ENCODE measurements at regions not wholly inside any gene's neighbourhood (a gene's known extent, or its start where the extent isn't known, plus 50 kb on each side); places are given as distances from the start of the nearest gene placed in this dataset.
"Not testable (repeated sequence)": the region's sequence is repeated elsewhere in the genome, so short reads cannot be mapped to it uniquely, and the experiment has no call there.

- no peak for DNase-seq
Measured at GRCh38 chr10:3281941-3282673, 109.5 kb upstream of the PITRM1 start.

- no peak for DNase-seq
Measured at GRCh38 chr10:3278771-3279170, 106.2 kb upstream of the PITRM1 start.

- no peak for DNase-seq
Measured at GRCh38 chr10:3277566-3277965, 105.0 kb upstream of the PITRM1 start.

GRCh38 chr10:3274414-3274813 lies 101.8 kb upstream of the PITRM1 start:
- DNase-seq, result no peak

GRCh38 chr10:3273966-3274365 lies 101.4 kb upstream of the PITRM1 start:
- no peak for DNase-seq

- no peak for DNase-seq
Measured at GRCh38 chr10:3272300-3272699, 99.7 kb upstream of the PITRM1 start.

GRCh38 chr10:3271354-3272115 lies 99.0 kb upstream of the PITRM1 start:
- DNase-seq, result no peak

- no peak for DNase-seq
Measured at GRCh38 chr10:3270577-3271316, 98.2 kb upstream of the PITRM1 start.

GRCh38 chr10:3268025-3268424 lies 95.4 kb upstream of the PITRM1 start:
- no peak for DNase-seq

GRCh38 chr10:3265088-3265487 lies 92.5 kb upstream of the PITRM1 start:
- no peak for DNase-seq

- no peak for DNase-seq
Measured at GRCh38 chr10:3264161-3264761, 91.7 kb upstream of the PITRM1 start.

- DNase-seq, result no peak
Measured at GRCh38 chr10:3263747-3264146, 91.2 kb upstream of the PITRM1 start.

- no peak for DNase-seq
Measured at GRCh38 chr10:3263082-3263481, 90.5 kb upstream of the PITRM1 start.

GRCh38 chr10:3261921-3262320 lies 89.3 kb upstream of the PITRM1 start:
- DNase-seq, result no peak

- no peak for DNase-seq
Measured at GRCh38 chr10:3260066-3260834, 87.7 kb upstream of the PITRM1 start.

- DNase-seq, result no peak
Measured at GRCh38 chr10:3259499-3259898, 86.9 kb upstream of the PITRM1 start.

GRCh38 chr10:3258394-3258793 lies 85.8 kb upstream of the PITRM1 start:
- DNase-seq, result no peak

- no peak for DNase-seq
Measured at GRCh38 chr10:3255616-3256015, 83.0 kb upstream of the PITRM1 start.

GRCh38 chr10:3255075-3255474 lies 82.5 kb upstream of the PITRM1 start:
- no peak for DNase-seq

GRCh38 chr10:3253974-3254373 lies 81.4 kb upstream of the PITRM1 start:
- DNase-seq, result not testable (repeated sequence)

- DNase-seq, result no peak
Measured at GRCh38 chr10:3251172-3251571, 78.6 kb upstream of the PITRM1 start.

- DNase-seq, result no peak
Measured at GRCh38 chr10:3249307-3249889, 76.8 kb upstream of the PITRM1 start.

All from activated CD4-positive, CD25-positive, alpha-beta regulatory T cell (primary cell).